ENCODE measurements at regions not wholly inside any gene's neighbourhood (a gene's known extent, or its start where the extent isn't known, plus 50 kb on each side); places are given as distances from the start of the nearest gene placed in this dataset.
"Not testable (repeated sequence)": the region's sequence is repeated elsewhere in the genome, so short reads cannot be mapped to it uniquely, and the experiment has no call there.

GRCh38 chr7:8809320-8809719, 375.9 kb downstream of the NXPH1 start:
- DNase-seq (ENCODE audit: low spot score), result no peak

GRCh38 chr7:8817448-8818036, 384.1 kb downstream of the NXPH1 start:
- no peak for DNase-seq (ENCODE audit: low spot score)

DNA sequence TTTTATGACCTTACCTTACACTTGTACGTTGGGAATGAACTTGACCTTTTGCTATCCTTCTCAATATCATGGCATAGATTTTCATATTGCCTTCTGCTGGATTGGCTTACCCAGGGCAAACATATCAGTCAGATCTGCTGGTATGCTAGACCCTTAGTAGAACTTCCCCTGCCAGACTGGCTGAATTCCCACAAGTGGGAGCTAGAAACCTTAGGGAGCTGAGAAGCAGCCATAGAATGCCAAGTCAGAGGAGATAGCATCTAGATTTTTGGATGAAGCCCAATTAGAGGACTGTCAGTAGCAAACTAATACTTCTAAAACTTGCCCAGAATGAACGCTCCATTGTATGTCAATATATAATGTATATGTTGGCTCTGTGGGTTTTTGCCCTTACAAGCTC, 385.0 kb downstream of the NXPH1 start:
- no peak for DNase-seq (ENCODE audit: low spot score)

- DNase-seq (ENCODE audit: low spot score), result no peak
Observed at GRCh38 chr7:8822595-8822994, 389.2 kb downstream of the NXPH1 start.

GRCh38 chr7:8823486-8823885, 390.1 kb downstream of the NXPH1 start:
- DNase-seq (ENCODE audit: low spot score), result no peak

DNA sequence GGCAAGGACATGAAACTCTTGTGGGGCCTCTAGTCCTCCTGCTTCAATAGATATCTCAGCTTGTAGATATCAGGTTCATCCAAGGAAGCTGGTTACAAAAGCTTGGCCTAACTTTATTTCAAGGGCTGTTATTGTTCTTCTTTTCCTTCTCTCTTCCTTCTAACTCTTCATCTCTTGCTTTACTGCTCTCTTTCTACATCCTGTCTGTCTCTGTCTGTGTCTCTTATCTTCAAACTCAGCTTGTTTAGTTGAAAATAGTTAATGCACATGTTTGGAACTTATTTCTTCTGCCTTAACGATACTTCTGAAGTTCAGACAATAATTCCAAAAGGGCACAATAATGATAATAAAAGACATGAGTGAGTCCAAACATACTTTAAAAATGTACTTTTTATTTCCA, 393.9 kb downstream of the NXPH1 start:
- no peak for DNase-seq (ENCODE audit: low spot score)

DNA sequence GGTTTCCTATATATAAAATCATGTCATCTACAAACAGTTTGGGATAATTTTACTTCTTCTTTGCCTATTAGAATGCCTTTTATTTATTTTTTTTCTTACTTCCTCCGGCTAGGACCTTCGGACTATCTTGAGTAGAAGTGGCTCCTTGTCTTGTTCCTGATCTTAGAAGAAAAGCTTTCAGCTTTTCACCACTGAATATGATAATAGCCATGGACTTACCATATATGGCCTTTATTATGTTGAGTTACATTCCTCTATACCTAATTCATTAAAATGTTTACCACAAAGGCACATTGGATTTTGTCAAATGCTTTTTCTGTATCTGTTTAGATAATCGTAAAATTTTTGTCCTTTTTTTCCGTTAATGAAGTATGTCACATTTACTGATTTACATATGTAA, 395.7 kb downstream of the NXPH1 start:
- no peak for DNase-seq (ENCODE audit: low spot score)

- no peak for DNase-seq (ENCODE audit: low spot score)
Observed at GRCh38 chr7:8831376-8831775, 398.0 kb downstream of the NXPH1 start.

- no peak for DNase-seq (ENCODE audit: low spot score)
Observed at GRCh38 chr7:8833355-8833754, 399.9 kb downstream of the NXPH1 start.

- DNase-seq (ENCODE audit: low spot score), result no peak
Observed at GRCh38 chr7:8841171-8841570, 407.8 kb downstream of the NXPH1 start.

- no peak for DNase-seq (ENCODE audit: low spot score)
Observed at GRCh38 chr7:8871716-8872115, 438.3 kb downstream of the NXPH1 start.

- no peak for DNase-seq (ENCODE audit: low spot score)
Observed at GRCh38 chr7:8881916-8882315, 448.5 kb downstream of the NXPH1 start.

- no peak for DNase-seq (ENCODE audit: low spot score)
Observed at GRCh38 chr7:8885480-8886000, 452.1 kb downstream of the NXPH1 start.

GRCh38 chr7:8890346-8890745, 456.9 kb downstream of the NXPH1 start:
- DNase-seq (ENCODE audit: low spot score), result not testable (repeated sequence)

DNA sequence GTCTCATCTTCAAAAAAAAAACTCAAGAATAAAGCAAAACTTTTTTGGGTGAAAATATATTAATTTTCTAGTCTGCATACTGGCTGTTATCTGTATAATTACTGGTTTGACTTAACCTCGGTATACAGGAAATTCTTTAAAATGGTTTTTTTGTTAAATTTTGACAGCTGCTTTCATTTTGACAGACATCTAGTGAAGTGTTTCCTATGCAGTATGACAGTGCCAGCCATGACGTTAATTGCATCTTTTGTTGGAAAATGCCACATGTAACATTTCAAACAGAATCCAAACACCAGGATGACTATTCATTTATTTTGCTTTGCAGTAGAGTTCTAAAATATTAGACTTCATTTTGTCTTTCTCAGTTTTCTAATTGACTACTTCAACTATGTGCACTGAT, 460.4 kb downstream of the NXPH1 start:
- no peak for DNase-seq (ENCODE audit: low spot score)

- DNase-seq (ENCODE audit: low spot score), result no peak
Observed at GRCh38 chr7:8906396-8907075, 473.1 kb downstream of the NXPH1 start.

DNA sequence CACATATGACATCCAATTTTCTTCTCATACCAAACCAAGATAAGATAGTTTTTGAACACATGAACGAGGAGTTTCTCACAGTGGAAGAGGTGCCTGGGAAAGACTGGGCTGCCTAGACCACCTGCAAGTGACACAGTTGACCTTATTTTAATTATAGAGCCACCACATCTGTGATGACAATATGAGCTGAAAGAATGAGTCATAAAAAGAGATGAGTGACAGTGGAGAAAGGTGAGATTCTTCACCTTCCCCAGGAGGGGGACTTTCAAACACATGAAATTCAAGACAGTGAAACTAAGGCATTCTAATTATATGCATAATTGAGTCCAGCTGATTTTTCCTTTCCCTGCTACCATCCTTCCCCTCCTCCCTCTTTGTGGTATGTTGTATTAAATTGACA, 475.5 kb downstream of the NXPH1 start:
- no peak for DNase-seq (ENCODE audit: low spot score)

GRCh38 chr7:8913682-8914081, 480.3 kb downstream of the NXPH1 start:
- no peak for DNase-seq (ENCODE audit: low spot score)

- DNase-seq (ENCODE audit: low spot score), result no peak
Observed at GRCh38 chr7:8921807-8922206, 488.4 kb downstream of the NXPH1 start.

GRCh38 chr7:8922726-8923125, 489.3 kb downstream of the NXPH1 start:
- no peak for DNase-seq (ENCODE audit: low spot score)

GRCh38 chr7:8923164-8923806, 489.9 kb downstream of the NXPH1 start:
- no peak for DNase-seq (ENCODE audit: low spot score)

GRCh38 chr7:8931906-8932646, 498.7 kb downstream of the NXPH1 start:
- DNase-seq (ENCODE audit: low spot score), result no peak

DNA sequence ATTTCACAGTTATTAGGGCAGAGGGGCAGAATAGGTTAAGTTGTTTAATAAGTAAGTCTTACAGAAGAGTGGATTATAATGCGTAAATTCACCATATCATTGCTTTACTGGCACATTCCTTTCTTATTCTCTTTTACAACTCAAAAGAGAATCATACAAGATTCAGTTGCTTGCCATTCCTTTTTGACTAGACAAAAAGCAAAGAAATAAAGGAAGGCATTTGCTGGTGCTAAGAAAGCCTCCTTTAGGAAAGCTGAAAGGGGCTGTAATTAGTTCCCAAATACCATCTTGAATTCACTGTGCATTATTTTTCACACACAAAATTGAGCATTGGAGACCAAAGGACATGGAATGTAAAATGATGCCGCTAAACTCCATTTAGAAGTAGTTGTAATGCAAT, 499.3 kb downstream of the NXPH1 start:
- DNase-seq (ENCODE audit: low spot score), result no peak
